ENCODE measurements at regions not wholly inside any gene's neighbourhood (a gene's known extent, or its start where the extent isn't known, plus 50 kb on each side); places are given as distances from the start of the nearest gene placed in this dataset.

GRCh38 chr5:52690236-52690768 is 97.4 kb upstream of the ITGA1 start:
- no peak overlapping the region for H3K4me2 ChIP-seq (ENCODE audit: low read depth, low read length, poor library complexity, severe bottlenecking)
- H3K36me3 ChIP-seq (ENCODE audit: insufficient read depth, low read length), result no peaks in the 10 kb centered on the region
- no peak overlapping the region for H3K4me3 ChIP-seq (ENCODE audit: low read length, poor library complexity, severe bottlenecking)
- H3K4me1 ChIP-seq (ENCODE audit: insufficient read depth, low read length, poor library complexity, severe bottlenecking), result peaks cover 11% of the 10 kb centered on the region
- no peaks in the 10 kb centered on the region for H3F3A ChIP-seq (ENCODE audit: low read depth)
- no peaks in the 10 kb centered on the region for H3K9me2 ChIP-seq (replicated peaks; ENCODE audit: low read depth, low read length)
- TF ChIP-seq CTCF (conservative IDR thresholded peaks at IDR 0.05; ENCODE audit: low read length) (no peak), EZH2phosphoT487 (IDR thresholded peaks at IDR 0.05; ENCODE audit: borderline replicate concordance) (no peak)
- H4K20me1 ChIP-seq (ENCODE audit: insufficient read depth, low read length, poor library complexity, severe bottlenecking), result no peaks in the 10 kb centered on the region
- H3K9me3 ChIP-seq (ENCODE audit: insufficient read depth, low read depth, low read length), result no peaks in the 10 kb centered on the region
- H3K79me2 ChIP-seq (ENCODE audit: insufficient read depth, low read length), result no peaks in the 10 kb centered on the region
- no peak overlapping the region for H2AFZ ChIP-seq (ENCODE audit: low read length)
- no peak overlapping the region for H3K9ac ChIP-seq (ENCODE audit: low read depth, low read length, poor library complexity, severe bottlenecking)
- H3K27me3 ChIP-seq (ENCODE audit: insufficient read depth, low read length, poor library complexity, severe bottlenecking), result no peaks in the 10 kb centered on the region

- no peak overlapping the region for H3K4me2 ChIP-seq (ENCODE audit: low read depth, low read length, poor library complexity, severe bottlenecking)
- H3K79me2 ChIP-seq (ENCODE audit: insufficient read depth, low read length), result no peaks in the 10 kb centered on the region
- H3K36me3 ChIP-seq (ENCODE audit: insufficient read depth, low read length), result no peaks in the 10 kb centered on the region
- TF ChIP-seq CTCF (conservative IDR thresholded peaks at IDR 0.05; ENCODE audit: low read length) (no peak), EZH2phosphoT487 (IDR thresholded peaks at IDR 0.05; ENCODE audit: borderline replicate concordance) (no peak)
- no peak overlapping the region for H2AFZ ChIP-seq (ENCODE audit: low read length)
- peaks cover 11% of the 10 kb centered on the region for H3K4me1 ChIP-seq (ENCODE audit: insufficient read depth, low read length, poor library complexity, severe bottlenecking)
- no peaks in the 10 kb centered on the region for H3K27me3 ChIP-seq (ENCODE audit: insufficient read depth, low read length, poor library complexity, severe bottlenecking)
- H4K20me1 ChIP-seq (ENCODE audit: insufficient read depth, low read length, poor library complexity, severe bottlenecking), result no peaks in the 10 kb centered on the region
- H3F3A ChIP-seq (ENCODE audit: low read depth), result no peaks in the 10 kb centered on the region
- no peak overlapping the region for H3K4me3 ChIP-seq (ENCODE audit: low read length, poor library complexity, severe bottlenecking)
- H3K9ac ChIP-seq (ENCODE audit: low read depth, low read length, poor library complexity, severe bottlenecking), result no peak overlapping the region
- H3K9me3 ChIP-seq (ENCODE audit: insufficient read depth, low read depth, low read length), result no peaks in the 10 kb centered on the region
- no peaks in the 10 kb centered on the region for H3K9me2 ChIP-seq (replicated peaks; ENCODE audit: low read depth, low read length)
These were observed 95.7 kb upstream of the ITGA1 start for GRCh38 chr5:52692039-52692438.

GRCh38 chr5:52692606-52693005 is 95.1 kb upstream of the ITGA1 start:
- Histone ChIP-seq H3K9ac (ENCODE audit: low read depth, low read length, poor library complexity, severe bottlenecking) (no peak overlapping the region), H3K9me3 (ENCODE audit: insufficient read depth, low read depth, low read length) (no peaks in the 10 kb centered on the region), H3F3A (ENCODE audit: low read depth) (no peaks in the 10 kb centered on the region), H3K4me3 (ENCODE audit: low read length, poor library complexity, severe bottlenecking) (no peak overlapping the region), H3K4me2 (ENCODE audit: low read depth, low read length, poor library complexity, severe bottlenecking) (no peak overlapping the region), H3K27me3 (ENCODE audit: insufficient read depth, low read length, poor library complexity, severe bottlenecking) (no peaks in the 10 kb centered on the region), H3K4me1 (ENCODE audit: insufficient read depth, low read length, poor library complexity, severe bottlenecking) (peaks cover 11% of the 10 kb centered on the region), H3K36me3 (ENCODE audit: insufficient read depth, low read length) (no peaks in the 10 kb centered on the region), H3K9me2 (replicated peaks; ENCODE audit: low read depth, low read length) (no peaks in the 10 kb centered on the region), H3K79me2 (ENCODE audit: insufficient read depth, low read length) (no peaks in the 10 kb centered on the region), H2AFZ (ENCODE audit: low read length) (no peak overlapping the region), H4K20me1 (ENCODE audit: insufficient read depth, low read length, poor library complexity, severe bottlenecking) (no peaks in the 10 kb centered on the region)
- TF ChIP-seq CTCF (conservative IDR thresholded peaks at IDR 0.05; ENCODE audit: low read length) (no peak), EZH2phosphoT487 (IDR thresholded peaks at IDR 0.05; ENCODE audit: borderline replicate concordance) (no peak)

All from Loucy (cell line).